GM23338 (cell line): ENCODE measurements at regions not wholly inside any gene's neighbourhood (a gene's known extent, or its start where the extent isn't known, plus 50 kb on each side); places are given as distances from the start of the nearest gene placed in this dataset.

Experiments used
- CREB1 ChIP-seq: fragments of 250-450 bp; sonication (Bioruptor Pico); IDR thresholded peaks from 2 replicates; pipeline ENCODE4 v1.5.0; 2020; ENCODE audit warnings: low read depth, mild to moderate bottlenecking, moderate library complexity
- CTCF ChIP-seq, 2 experiments: fragments of 200-600 bp in 1 of 2; sonication (generic) in 1 of 2; conservative IDR thresholded peaks; 2 replicates each; pipeline versions ENCODE4 v1.5.1 to v1.6.1; 2016 to 2017; ENCODE audit warnings: antibody characterized with exemption in 2 of 2, low read depth in 2 of 2, mild to moderate bottlenecking in 2 of 2, moderate library complexity in 1 of 2
- EZH2 ChIP-seq: fragments of 200-600 bp; sonication (generic); IDR thresholded peaks from one replicate; pipeline ENCODE4 v1.8.0; 2017; ENCODE audit warnings: antibody characterized with exemption, mild to moderate bottlenecking, low read depth; ENCODE audit not compliant: unreplicated experiment
- EZH2phosphoT487 ChIP-seq: fragments of 200-600 bp; sonication (generic); IDR thresholded peaks from one replicate; pipeline ENCODE4 v1.8.1; 2018; ENCODE audit warnings: antibody characterized with exemption; ENCODE audit not compliant: unreplicated experiment
- JUNB ChIP-seq: IDR thresholded peaks from one replicate; pipeline ENCODE4 v1.6.1; 2016; ENCODE audit warnings: antibody characterized with exemption; ENCODE audit not compliant: unreplicated experiment
- POLR2AphosphoS5 ChIP-seq: IDR thresholded peaks from 2 replicates; pipeline ENCODE4 v1.6.1; 2016; ENCODE audit warnings: antibody characterized with exemption, low read depth
- REST ChIP-seq: IDR thresholded peaks from one replicate; pipeline ENCODE4 v1.6.1; 2018; ENCODE audit warnings: antibody characterized with exemption; ENCODE audit not compliant: unreplicated experiment
- ZNF114 ChIP-seq: fragments of 250-450 bp; sonication (Bioruptor Pico); IDR thresholded peaks from 2 replicates; pipeline ENCODE4 v1.5.0; 2020; ENCODE audit warnings: mild to moderate bottlenecking, moderate library complexity
- ZNF331 ChIP-seq: fragments of 250-450 bp; sonication (Bioruptor Pico); IDR thresholded peaks from 2 replicates; pipeline ENCODE4 v1.5.0; 2020; ENCODE audit warnings: low read depth, mild to moderate bottlenecking, moderate library complexity

- TF ChIP-seq REST: no peak
- no peak for TF ChIP-seq EZH2
- TF ChIP-seq CTCF (conservative IDR thresholded peaks at IDR 0.05; ENCODE audit: low read depth in 2 of 2): peak; percentile 69
- TF ChIP-seq JUNB: no peak
- TF ChIP-seq EZH2phosphoT487: no peak
- no peak for TF ChIP-seq POLR2AphosphoS5
- no peak for TF ChIP-seq ZNF114 (CRISPR knock-in tag)
- TF ChIP-seq CREB1 (CRISPR knock-in tag): no peak
- TF ChIP-seq ZNF331 (CRISPR knock-in tag): no peak
These were observed 995.9 kb downstream of the UQCRFS1 start for GRCh38 chr19:28217022-28217421.
